Lower lobe of right lung (tissue), 2 donors: ENCODE measurements at regions not wholly inside any gene's neighbourhood (a gene's known extent, or its start where the extent isn't known, plus 50 kb on each side); places are given as distances from the start of the nearest gene placed in this dataset.

Source experiments
- ATAC-seq, 2 donors: fragments of 200-7000 bp; cut with Tn5 transposase; one replicate each; pipeline ENCODE4 v1.9.1; 2020 to 2022; ENCODE audit warnings: mild to moderate bottlenecking in 2 of 2, moderate library complexity in 2 of 2
- DNase-seq: peaks from one replicate; pipeline ENCODE4 v3.0.0-alpha.2; 2020
- H3K27ac ChIP-seq: fragments of 200-600 bp; one replicate; pipeline ENCODE4 v1.8.0; 2022
- H3K27me3 ChIP-seq: fragments of 200-600 bp; one replicate; pipeline ENCODE4 v1.8.0; 2022; ENCODE audit warnings: low read depth
- H3K36me3 ChIP-seq: fragments of 200-600 bp; one replicate; pipeline ENCODE4 v1.8.0; 2022; ENCODE audit warnings: mild to moderate bottlenecking
- H3K4me1 ChIP-seq: fragments of 200-600 bp; one replicate; pipeline ENCODE4 v1.8.0; 2022
- H3K4me3 ChIP-seq: fragments of 200-600 bp; one replicate; pipeline ENCODE4 v1.8.0; 2022; ENCODE audit warnings: mild to moderate bottlenecking
- H3K9me3 ChIP-seq: fragments of 200-600 bp; one replicate; pipeline ENCODE4 v1.8.0; 2022
- CTCF ChIP-seq: fragments of 200-600 bp; IDR thresholded peaks from one replicate; pipeline ENCODE4 v1.8.0; 2022; ENCODE audit warnings: antibody characterized with exemption, mild to moderate bottlenecking
- intact Hi-C: fragments of 100-400 bp; cut with DNase I; formaldehyde crosslinking; loops from one replicate; pipeline ENCODE4 v1.11.0; 2022
- donor health status: DM: no; HTN: yes; CAD: no; lungs with severe emphysema.

GRCh38 chr2:16262526-16263178 is 322.3 kb downstream of the MYCN start:
- Histone ChIP-seq H3K4me1 (no peaks in the 10 kb centered on the region), H3K36me3 (no peaks in the 10 kb centered on the region), H3K27ac (no peak overlapping the region), H3K9me3 (no peaks in the 10 kb centered on the region), H3K27me3 (peaks cover 3% of the 10 kb centered on the region), H3K4me3 (no peak overlapping the region)
- intact Hi-C loops = no loop called here
- no peak for DNase-seq
- TF ChIP-seq CTCF = no peak
- ATAC-seq = no peak

DNA sequence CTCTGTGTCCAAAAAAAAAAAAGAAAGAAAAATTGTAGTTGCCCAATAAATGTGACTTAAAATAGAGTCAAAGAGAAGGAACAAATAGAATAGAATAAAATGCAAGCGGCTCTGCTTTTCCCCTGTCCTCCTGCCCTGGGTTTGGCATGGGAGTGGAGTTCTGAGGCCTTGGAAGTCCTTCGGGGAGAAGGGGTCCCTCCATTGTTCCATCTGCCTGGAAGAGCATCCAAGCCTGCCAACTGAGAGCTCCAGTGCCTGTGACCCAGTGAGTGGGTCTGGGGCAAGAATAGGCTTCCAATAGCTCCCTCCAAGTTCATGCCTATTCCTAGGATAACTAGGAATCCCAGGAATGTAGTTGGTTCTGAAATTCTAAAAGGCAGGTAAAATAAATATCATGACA is 321.4 kb downstream of the MYCN start:
- ATAC-seq = no peak
- intact Hi-C loops = no loop called here
- no peak for DNase-seq

GRCh38 chr2:16261071-16261470 is 320.7 kb downstream of the MYCN start:
- H3K36me3 ChIP-seq = no peaks in the 10 kb centered on the region
- H3K9me3 ChIP-seq = no peaks in the 10 kb centered on the region
- ATAC-seq (no peak), DNase-seq (no peak)
- H3K27me3 ChIP-seq = peaks cover 2% of the 10 kb centered on the region
- no peaks in the 10 kb centered on the region for H3K4me1 ChIP-seq
- no peak overlapping the region for H3K27ac ChIP-seq
- TF ChIP-seq CTCF = no peak
- no peak overlapping the region for H3K4me3 ChIP-seq
- intact Hi-C loops = no loop called here

More for the DNA sequence above, 321.4 kb downstream of the MYCN start:
- peaks cover 3% of the 10 kb centered on the region for H3K27me3 ChIP-seq
- no peaks in the 10 kb centered on the region for H3K36me3 ChIP-seq
- no peaks in the 10 kb centered on the region for H3K9me3 ChIP-seq
- no peak for TF ChIP-seq CTCF
- H3K4me1 ChIP-seq = no peaks in the 10 kb centered on the region
- H3K27ac ChIP-seq = no peak overlapping the region
- H3K4me3 ChIP-seq = no peak overlapping the region

- no peaks in the 10 kb centered on the region for H3K9me3 ChIP-seq
- H3K27me3 ChIP-seq = no peaks in the 10 kb centered on the region
- no peak overlapping the region for H3K4me3 ChIP-seq
- ATAC-seq = no peak
- intact Hi-C loops = no loop called here
- H3K4me1 ChIP-seq = no peaks in the 10 kb centered on the region
- DNase-seq = no peak
- no peak for TF ChIP-seq CTCF
- no peaks in the 10 kb centered on the region for H3K36me3 ChIP-seq
- H3K27ac ChIP-seq = no peak overlapping the region
These were observed 319.9 kb downstream of the MYCN start for GRCh38 chr2:16260041-16260830.

DNA sequence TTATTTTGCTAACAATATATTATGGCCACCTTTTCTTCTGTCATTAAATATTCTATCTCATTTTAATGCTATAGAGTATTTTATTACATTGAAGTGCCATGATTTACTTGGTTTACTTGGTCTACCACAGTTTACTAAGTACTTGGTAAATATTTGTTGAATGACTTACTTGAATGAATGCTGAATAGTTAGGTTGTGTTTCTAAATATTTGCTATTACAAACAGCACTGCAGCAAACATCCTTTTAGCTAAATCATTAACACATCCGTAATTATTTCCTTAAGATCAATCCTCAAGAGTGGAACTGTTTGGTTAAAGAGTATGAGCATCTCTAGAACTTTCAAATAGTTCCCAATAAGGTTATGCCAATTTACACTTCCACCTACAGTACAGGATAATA is 318.7 kb downstream of the MYCN start:
- Histone ChIP-seq H3K36me3 (no peaks in the 10 kb centered on the region), H3K27ac (no peak overlapping the region)
- no peak for TF ChIP-seq CTCF

More for the DNA sequence above, 318.7 kb downstream of the MYCN start:
- no peaks in the 10 kb centered on the region for H3K27me3 ChIP-seq
- DNase-seq (no peak), ATAC-seq (peak in 1 of 2 donors; percentile 60)
- H3K4me3 ChIP-seq = no peak overlapping the region
- no peaks in the 10 kb centered on the region for H3K4me1 ChIP-seq
- intact Hi-C loops = no loop called here
- no peaks in the 10 kb centered on the region for H3K9me3 ChIP-seq
